D721Med (cell line): ENCODE measurements at regions not wholly inside any gene's neighbourhood (a gene's known extent, or its start where the extent isn't known, plus 50 kb on each side); places are given as distances from the start of the nearest gene placed in this dataset.

Source experiments
- DNase-seq: peaks from one replicate; pipeline ENCODE4 v3.0.0; 2011; ENCODE audit warnings: low spot score; ENCODE audit not compliant: insufficient read length
- FAIRE-seq: peaks from 2 replicates; lab custom pipeline; 2011; peaks lifted over from hg19 to GRCh38; lab: Jason Lieb, UNC
- CTCF ChIP-seq: IDR thresholded peaks from 2 replicates; pipeline ENCODE4 v1.5.1; 2012; ENCODE audit warnings: mild to moderate bottlenecking, control low read depth; ENCODE audit not compliant: insufficient read depth; ENCODE audit errors: missing control alignments

- DNase-seq (no peak), FAIRE-seq (no peak)
- no peak for TF ChIP-seq CTCF
Measured at GRCh38 chr2:76039505-76039904, 328.8 kb upstream of the GCFC2 start.

GRCh38 chr2:76027761-76028160, 317.0 kb upstream of the GCFC2 start:
- TF ChIP-seq CTCF = no peak
- DNase-seq (no peak), FAIRE-seq (no peak)

- TF ChIP-seq CTCF = no peak
- DNase-seq = no peak
- FAIRE-seq = no peak
Measured at GRCh38 chr2:76019128-76019527, 308.4 kb upstream of the GCFC2 start.

GRCh38 chr2:76009484-76009883, 298.8 kb upstream of the GCFC2 start:
- no peak for TF ChIP-seq CTCF
- no peak for DNase-seq
- no peak for FAIRE-seq

GRCh38 chr2:76008001-76008702, 297.4 kb upstream of the GCFC2 start:
- FAIRE-seq (no peak), DNase-seq (no peak)
- no peak for TF ChIP-seq CTCF

GRCh38 chr2:76000425-76000824, 289.7 kb upstream of the GCFC2 start:
- DNase-seq (no peak), FAIRE-seq (no peak)
- no peak for TF ChIP-seq CTCF

- FAIRE-seq (no peak), DNase-seq (no peak)
- no peak for TF ChIP-seq CTCF
Measured at GRCh38 chr2:75998451-75998850, 287.7 kb upstream of the GCFC2 start.
